GM23338 (cell line): ENCODE measurements at regions not wholly inside any gene's neighbourhood (a gene's known extent, or its start where the extent isn't known, plus 50 kb on each side); places are given as distances from the start of the nearest gene placed in this dataset.

Experiments used
- ATAC-seq: fragments of 200-7000 bp; cut with Tn5 transposase; 3 replicates; pipeline ENCODE4 v1.9.1; 2020
- DNase-seq: peaks from one replicate; pipeline ENCODE4 v3.0.0-alpha.2; 2015; ENCODE audit warnings: low spot score
- H2AFZ ChIP-seq: fragments of 200-600 bp; sonication (generic); 2 replicates; pipeline ENCODE4 v1.8.0; 2016; ENCODE audit warnings: antibody characterized with exemption, mild to moderate bottlenecking, moderate library complexity
- H3F3A ChIP-seq: fragments of 200-600 bp; sonication (generic); replicated peaks from 2 replicates; pipeline ENCODE4 v1.8.0; 2017; ENCODE audit warnings: antibody characterized with exemption, mixed run types, low read depth
- H3K27ac ChIP-seq: fragments of 200-600 bp; sonication (generic); 2 replicates; pipeline ENCODE4 v1.6.1; 2016; ENCODE audit warnings: low read depth
- H3K27me3 ChIP-seq: fragments of 200-600 bp; sonication (generic); 2 replicates; pipeline ENCODE4 v1.8.0; 2016; ENCODE audit warnings: mild to moderate bottlenecking, mixed run types, moderate library complexity; ENCODE audit not compliant: insufficient read depth
- H3K36me3 ChIP-seq: fragments of 200-600 bp; sonication (generic); 2 replicates; pipeline ENCODE4 v1.8.0; 2016; ENCODE audit warnings: mild to moderate bottlenecking; ENCODE audit not compliant: insufficient read depth
- H3K4me1 ChIP-seq: fragments of 200-600 bp; sonication (generic); 2 replicates; pipeline ENCODE4 v1.8.0; 2016; ENCODE audit warnings: mild to moderate bottlenecking, moderate library complexity; ENCODE audit not compliant: insufficient read depth
- H3K4me2 ChIP-seq: fragments of 200-600 bp; sonication (generic); 2 replicates; pipeline ENCODE4 v1.7.1; 2017; ENCODE audit warnings: mixed run types
- H3K4me3 ChIP-seq: fragments of 200-600 bp; sonication (generic); 2 replicates; pipeline ENCODE4 v1.6.1; 2016; ENCODE audit warnings: mixed run types
- H3K79me2 ChIP-seq: fragments of 200-600 bp; sonication (generic); replicated peaks from 2 replicates; pipeline ENCODE4 v1.8.0; 2017; ENCODE audit warnings: mild to moderate bottlenecking; ENCODE audit not compliant: insufficient read depth
- H3K9me2 ChIP-seq: fragments of 200-600 bp; sonication (generic); 2 replicates; pipeline ENCODE4 v1.8.0; 2017; ENCODE audit not compliant: insufficient read depth
- H4K20me1 ChIP-seq: fragments of 200-600 bp; sonication (generic); replicated peaks from 2 replicates; pipeline ENCODE4 v1.8.0; 2017; ENCODE audit warnings: mild to moderate bottlenecking; ENCODE audit not compliant: insufficient read depth
- H3K27ac Mint-ChIP-seq: 2 replicates; pipeline ENCODE4 v1.8.0; 2020; ENCODE audit warnings: inconsistent platforms, mild to moderate bottlenecking, moderate library complexity, mixed read lengths
- H3K27me3 Mint-ChIP-seq: 3 replicates; pipeline ENCODE4 v1.8.0; 2022; ENCODE audit warnings: low read depth, mild to moderate bottlenecking, moderate library complexity, mixed read lengths, inconsistent platforms; ENCODE audit not compliant: insufficient read depth, poor library complexity
- H3K36me3 Mint-ChIP-seq: 3 replicates; pipeline ENCODE4 v1.8.0; 2021; ENCODE audit warnings: low read depth, mild to moderate bottlenecking, inconsistent platforms, moderate library complexity, mixed read lengths
- H3K4me1 Mint-ChIP-seq: 3 replicates; pipeline ENCODE4 v1.8.0; 2020; ENCODE audit warnings: mild to moderate bottlenecking, inconsistent platforms, mixed read lengths
- H3K4me3 Mint-ChIP-seq: 3 replicates; pipeline ENCODE4 v1.8.0; 2021; ENCODE audit warnings: moderate library complexity, mild to moderate bottlenecking, inconsistent platforms, mixed read lengths
- H3K9me3 Mint-ChIP-seq: 3 replicates; pipeline ENCODE4 v1.8.0; 2020; ENCODE audit warnings: moderate library complexity, mild to moderate bottlenecking, inconsistent platforms, mixed read lengths
- CREB1 ChIP-seq: fragments of 250-450 bp; sonication (Bioruptor Pico); IDR thresholded peaks from 2 replicates; pipeline ENCODE4 v1.5.0; 2020; ENCODE audit warnings: low read depth, mild to moderate bottlenecking, moderate library complexity
- EZH2 ChIP-seq: fragments of 200-600 bp; sonication (generic); IDR thresholded peaks from one replicate; pipeline ENCODE4 v1.8.0; 2017; ENCODE audit warnings: antibody characterized with exemption, mild to moderate bottlenecking, low read depth; ENCODE audit not compliant: unreplicated experiment
- EZH2phosphoT487 ChIP-seq: fragments of 200-600 bp; sonication (generic); IDR thresholded peaks from one replicate; pipeline ENCODE4 v1.8.1; 2018; ENCODE audit warnings: antibody characterized with exemption; ENCODE audit not compliant: unreplicated experiment
- JUNB ChIP-seq: IDR thresholded peaks from one replicate; pipeline ENCODE4 v1.6.1; 2016; ENCODE audit warnings: antibody characterized with exemption; ENCODE audit not compliant: unreplicated experiment
- NANOG ChIP-seq: IDR thresholded peaks from 2 replicates; pipeline ENCODE4 v1.6.1; 2016; ENCODE audit warnings: antibody characterized with exemption, borderline replicate concordance
- POLR2AphosphoS5 ChIP-seq: IDR thresholded peaks from 2 replicates; pipeline ENCODE4 v1.6.1; 2016; ENCODE audit warnings: antibody characterized with exemption, low read depth
- STAT1 ChIP-seq: IDR thresholded peaks from one replicate; pipeline ENCODE4 v1.6.1; 2016; ENCODE audit warnings: antibody characterized with exemption; ENCODE audit not compliant: unreplicated experiment
- ZNF114 ChIP-seq: fragments of 250-450 bp; sonication (Bioruptor Pico); IDR thresholded peaks from 2 replicates; pipeline ENCODE4 v1.5.0; 2020; ENCODE audit warnings: mild to moderate bottlenecking, moderate library complexity
- ZNF331 ChIP-seq: fragments of 250-450 bp; sonication (Bioruptor Pico); IDR thresholded peaks from 2 replicates; pipeline ENCODE4 v1.5.0; 2020; ENCODE audit warnings: low read depth, mild to moderate bottlenecking, moderate library complexity
- TF ChIP-seq, protein P1 (sequence below): fragments of 250-450 bp; sonication (Bioruptor Pico); IDR thresholded peaks from 2 replicates; pipeline ENCODE4 v1.5.0; 2020; ENCODE audit warnings: mild to moderate bottlenecking, moderate library complexity
- TF ChIP-seq, protein P2 (sequence below): IDR thresholded peaks from 2 replicates; pipeline ENCODE4 v1.6.1; 2016; ENCODE audit warnings: antibody characterized with exemption
- TF ChIP-seq, protein P3 (sequence below): IDR thresholded peaks from one replicate; pipeline ENCODE4 v1.6.1; 2018; ENCODE audit warnings: antibody characterized with exemption; ENCODE audit not compliant: unreplicated experiment
- TF ChIP-seq, protein P4 (sequence below), 2 experiments: fragments of 200-600 bp in 1 of 2; sonication (generic) in 1 of 2; conservative IDR thresholded peaks; 2 replicates each; pipeline versions ENCODE4 v1.5.1 to v1.6.1; 2016 to 2017; ENCODE audit warnings: antibody characterized with exemption in 2 of 2, low read depth in 2 of 2, mild to moderate bottlenecking in 2 of 2, moderate library complexity in 1 of 2

DNA sequence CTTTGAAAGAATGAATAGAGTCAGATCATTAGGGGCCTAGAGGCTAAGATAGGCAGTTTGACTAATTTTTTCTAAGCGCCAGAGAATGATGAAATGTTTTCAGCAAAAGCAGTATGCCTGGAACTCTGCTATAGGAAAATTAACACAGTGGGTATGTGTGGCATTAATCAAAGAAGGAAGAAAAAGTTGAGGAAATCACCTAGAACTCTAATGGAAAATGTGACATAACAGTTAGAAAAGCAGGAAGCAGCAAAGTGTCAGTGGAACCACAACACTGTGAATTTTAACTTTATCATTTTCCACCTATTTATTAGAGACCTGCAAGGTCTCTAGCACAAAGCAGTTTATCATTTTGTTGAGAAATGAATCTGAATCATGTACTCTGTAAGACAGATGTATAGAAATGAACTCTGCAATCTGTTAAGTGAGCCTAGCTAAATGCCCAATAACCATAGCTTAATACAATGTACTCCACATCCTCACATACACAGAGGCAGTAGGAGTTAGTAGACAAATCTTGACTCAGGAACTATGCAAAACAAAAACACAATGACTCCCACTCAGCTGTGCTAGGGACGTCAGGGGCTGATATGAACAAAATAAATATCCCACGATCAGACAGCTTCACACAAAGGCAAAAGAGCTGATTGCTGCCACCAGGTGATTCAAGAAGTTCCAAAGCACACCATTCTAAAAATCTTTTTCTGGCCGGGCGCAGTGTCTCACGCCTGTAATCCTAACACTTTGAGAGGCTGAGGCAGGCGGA is 500.7 kb upstream of the NFIA start:
- peaks cover 12% of the 10 kb centered on the region; the same call in 2 of the 3 replicates for H3K36me3 Mint-ChIP-seq
- no peaks in the 10 kb centered on the region for H3K4me1 ChIP-seq
- no peak overlapping the region for H3K27ac Mint-ChIP-seq
- no peaks in the 10 kb centered on the region for H3F3A ChIP-seq
- no peaks in the 10 kb centered on the region for H3K27me3 Mint-ChIP-seq
- H3K9me3 Mint-ChIP-seq, result peaks cover 27% of the 10 kb centered on the region
- no peaks in the 10 kb centered on the region for H3K9me2 ChIP-seq
- H3K4me3 Mint-ChIP-seq, result no peak overlapping the region
- no peak for TF ChIP-seq POLR2AphosphoS5
- TF ChIP-seq, protein P1, sequence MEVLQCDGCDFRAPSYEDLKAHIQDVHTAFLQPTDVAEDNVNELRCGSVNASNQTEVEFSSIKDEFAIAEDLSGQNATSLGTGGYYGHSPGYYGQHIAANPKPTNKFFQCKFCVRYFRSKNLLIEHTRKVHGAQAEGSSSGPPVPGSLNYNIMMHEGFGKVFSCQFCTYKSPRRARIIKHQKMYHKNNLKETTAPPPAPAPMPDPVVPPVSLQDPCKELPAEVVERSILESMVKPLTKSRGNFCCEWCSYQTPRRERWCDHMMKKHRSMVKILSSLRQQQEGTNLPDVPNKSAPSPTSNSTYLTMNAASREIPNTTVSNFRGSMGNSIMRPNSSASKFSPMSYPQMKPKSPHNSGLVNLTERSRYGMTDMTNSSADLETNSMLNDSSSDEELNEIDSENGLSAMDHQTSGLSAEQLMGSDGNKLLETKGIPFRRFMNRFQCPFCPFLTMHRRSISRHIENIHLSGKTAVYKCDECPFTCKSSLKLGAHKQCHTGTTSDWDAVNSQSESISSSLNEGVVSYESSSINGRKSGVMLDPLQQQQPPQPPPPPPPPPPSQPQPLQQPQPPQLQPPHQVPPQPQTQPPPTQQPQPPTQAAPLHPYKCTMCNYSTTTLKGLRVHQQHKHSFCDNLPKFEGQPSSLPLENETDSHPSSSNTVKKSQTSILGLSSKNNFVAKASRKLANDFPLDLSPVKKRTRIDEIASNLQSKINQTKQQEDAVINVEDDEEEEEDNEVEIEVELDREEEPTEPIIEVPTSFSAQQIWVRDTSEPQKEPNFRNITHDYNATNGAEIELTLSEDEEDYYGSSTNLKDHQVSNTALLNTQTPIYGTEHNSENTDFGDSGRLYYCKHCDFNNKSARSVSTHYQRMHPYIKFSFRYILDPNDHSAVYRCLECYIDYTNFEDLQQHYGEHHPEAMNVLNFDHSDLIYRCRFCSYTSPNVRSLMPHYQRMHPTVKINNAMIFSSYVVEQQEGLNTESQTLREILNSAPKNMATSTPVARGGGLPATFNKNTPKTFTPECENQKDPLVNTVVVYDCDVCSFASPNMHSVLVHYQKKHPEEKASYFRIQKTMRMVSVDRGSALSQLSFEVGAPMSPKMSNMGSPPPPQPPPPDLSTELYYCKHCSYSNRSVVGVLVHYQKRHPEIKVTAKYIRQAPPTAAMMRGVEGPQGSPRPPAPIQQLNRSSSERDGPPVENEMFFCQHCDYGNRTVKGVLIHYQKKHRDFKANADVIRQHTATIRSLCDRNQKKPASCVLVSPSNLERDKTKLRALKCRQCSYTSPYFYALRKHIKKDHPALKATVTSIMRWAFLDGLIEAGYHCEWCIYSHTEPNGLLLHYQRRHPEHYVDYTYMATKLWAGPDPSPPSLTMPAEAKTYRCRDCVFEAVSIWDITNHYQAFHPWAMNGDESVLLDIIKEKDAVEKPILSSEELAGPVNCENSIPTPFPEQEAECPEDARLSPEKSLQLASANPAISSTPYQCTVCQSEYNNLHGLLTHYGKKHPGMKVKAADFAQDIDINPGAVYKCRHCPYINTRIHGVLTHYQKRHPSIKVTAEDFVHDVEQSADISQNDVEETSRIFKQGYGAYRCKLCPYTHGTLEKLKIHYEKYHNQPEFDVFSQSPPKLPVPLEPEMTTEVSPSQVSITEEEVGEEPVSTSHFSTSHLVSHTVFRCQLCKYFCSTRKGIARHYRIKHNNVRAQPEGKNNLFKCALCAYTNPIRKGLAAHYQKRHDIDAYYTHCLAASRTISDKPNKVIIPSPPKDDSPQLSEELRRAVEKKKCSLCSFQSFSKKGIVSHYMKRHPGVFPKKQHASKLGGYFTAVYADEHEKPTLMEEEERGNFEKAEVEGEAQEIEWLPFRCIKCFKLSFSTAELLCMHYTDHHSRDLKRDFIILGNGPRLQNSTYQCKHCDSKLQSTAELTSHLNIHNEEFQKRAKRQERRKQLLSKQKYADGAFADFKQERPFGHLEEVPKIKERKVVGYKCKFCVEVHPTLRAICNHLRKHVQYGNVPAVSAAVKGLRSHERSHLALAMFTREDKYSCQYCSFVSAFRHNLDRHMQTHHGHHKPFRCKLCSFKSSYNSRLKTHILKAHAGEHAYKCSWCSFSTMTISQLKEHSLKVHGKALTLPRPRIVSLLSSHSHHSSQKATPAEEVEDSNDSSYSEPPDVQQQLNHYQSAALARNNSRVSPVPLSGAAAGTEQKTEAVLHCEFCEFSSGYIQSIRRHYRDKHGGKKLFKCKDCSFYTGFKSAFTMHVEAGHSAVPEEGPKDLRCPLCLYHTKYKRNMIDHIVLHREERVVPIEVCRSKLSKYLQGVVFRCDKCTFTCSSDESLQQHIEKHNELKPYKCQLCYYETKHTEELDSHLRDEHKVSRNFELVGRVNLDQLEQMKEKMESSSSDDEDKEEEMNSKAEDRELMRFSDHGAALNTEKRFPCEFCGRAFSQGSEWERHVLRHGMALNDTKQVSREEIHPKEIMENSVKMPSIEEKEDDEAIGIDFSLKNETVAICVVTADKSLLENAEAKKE (CRISPR knock-in tag), result no peak
- no peak for TF ChIP-seq NANOG
- TF ChIP-seq, protein P2, sequence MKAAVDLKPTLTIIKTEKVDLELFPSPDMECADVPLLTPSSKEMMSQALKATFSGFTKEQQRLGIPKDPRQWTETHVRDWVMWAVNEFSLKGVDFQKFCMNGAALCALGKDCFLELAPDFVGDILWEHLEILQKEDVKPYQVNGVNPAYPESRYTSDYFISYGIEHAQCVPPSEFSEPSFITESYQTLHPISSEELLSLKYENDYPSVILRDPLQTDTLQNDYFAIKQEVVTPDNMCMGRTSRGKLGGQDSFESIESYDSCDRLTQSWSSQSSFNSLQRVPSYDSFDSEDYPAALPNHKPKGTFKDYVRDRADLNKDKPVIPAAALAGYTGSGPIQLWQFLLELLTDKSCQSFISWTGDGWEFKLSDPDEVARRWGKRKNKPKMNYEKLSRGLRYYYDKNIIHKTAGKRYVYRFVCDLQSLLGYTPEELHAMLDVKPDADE, result no peak
- TF ChIP-seq EZH2, result no peak
- TF ChIP-seq CREB1 (CRISPR knock-in tag), result no peak
- TF ChIP-seq, protein P3, sequence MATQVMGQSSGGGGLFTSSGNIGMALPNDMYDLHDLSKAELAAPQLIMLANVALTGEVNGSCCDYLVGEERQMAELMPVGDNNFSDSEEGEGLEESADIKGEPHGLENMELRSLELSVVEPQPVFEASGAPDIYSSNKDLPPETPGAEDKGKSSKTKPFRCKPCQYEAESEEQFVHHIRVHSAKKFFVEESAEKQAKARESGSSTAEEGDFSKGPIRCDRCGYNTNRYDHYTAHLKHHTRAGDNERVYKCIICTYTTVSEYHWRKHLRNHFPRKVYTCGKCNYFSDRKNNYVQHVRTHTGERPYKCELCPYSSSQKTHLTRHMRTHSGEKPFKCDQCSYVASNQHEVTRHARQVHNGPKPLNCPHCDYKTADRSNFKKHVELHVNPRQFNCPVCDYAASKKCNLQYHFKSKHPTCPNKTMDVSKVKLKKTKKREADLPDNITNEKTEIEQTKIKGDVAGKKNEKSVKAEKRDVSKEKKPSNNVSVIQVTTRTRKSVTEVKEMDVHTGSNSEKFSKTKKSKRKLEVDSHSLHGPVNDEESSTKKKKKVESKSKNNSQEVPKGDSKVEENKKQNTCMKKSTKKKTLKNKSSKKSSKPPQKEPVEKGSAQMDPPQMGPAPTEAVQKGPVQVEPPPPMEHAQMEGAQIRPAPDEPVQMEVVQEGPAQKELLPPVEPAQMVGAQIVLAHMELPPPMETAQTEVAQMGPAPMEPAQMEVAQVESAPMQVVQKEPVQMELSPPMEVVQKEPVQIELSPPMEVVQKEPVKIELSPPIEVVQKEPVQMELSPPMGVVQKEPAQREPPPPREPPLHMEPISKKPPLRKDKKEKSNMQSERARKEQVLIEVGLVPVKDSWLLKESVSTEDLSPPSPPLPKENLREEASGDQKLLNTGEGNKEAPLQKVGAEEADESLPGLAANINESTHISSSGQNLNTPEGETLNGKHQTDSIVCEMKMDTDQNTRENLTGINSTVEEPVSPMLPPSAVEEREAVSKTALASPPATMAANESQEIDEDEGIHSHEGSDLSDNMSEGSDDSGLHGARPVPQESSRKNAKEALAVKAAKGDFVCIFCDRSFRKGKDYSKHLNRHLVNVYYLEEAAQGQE, result no peak
- no peak for TF ChIP-seq EZH2phosphoT487
- TF ChIP-seq, protein P4, sequence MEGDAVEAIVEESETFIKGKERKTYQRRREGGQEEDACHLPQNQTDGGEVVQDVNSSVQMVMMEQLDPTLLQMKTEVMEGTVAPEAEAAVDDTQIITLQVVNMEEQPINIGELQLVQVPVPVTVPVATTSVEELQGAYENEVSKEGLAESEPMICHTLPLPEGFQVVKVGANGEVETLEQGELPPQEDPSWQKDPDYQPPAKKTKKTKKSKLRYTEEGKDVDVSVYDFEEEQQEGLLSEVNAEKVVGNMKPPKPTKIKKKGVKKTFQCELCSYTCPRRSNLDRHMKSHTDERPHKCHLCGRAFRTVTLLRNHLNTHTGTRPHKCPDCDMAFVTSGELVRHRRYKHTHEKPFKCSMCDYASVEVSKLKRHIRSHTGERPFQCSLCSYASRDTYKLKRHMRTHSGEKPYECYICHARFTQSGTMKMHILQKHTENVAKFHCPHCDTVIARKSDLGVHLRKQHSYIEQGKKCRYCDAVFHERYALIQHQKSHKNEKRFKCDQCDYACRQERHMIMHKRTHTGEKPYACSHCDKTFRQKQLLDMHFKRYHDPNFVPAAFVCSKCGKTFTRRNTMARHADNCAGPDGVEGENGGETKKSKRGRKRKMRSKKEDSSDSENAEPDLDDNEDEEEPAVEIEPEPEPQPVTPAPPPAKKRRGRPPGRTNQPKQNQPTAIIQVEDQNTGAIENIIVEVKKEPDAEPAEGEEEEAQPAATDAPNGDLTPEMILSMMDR (conservative IDR thresholded peaks at IDR 0.05; ENCODE audit: low read depth in 2 of 2), result no peak
- no peak for TF ChIP-seq ZNF114
- no peak for TF ChIP-seq STAT1
- no peak for TF ChIP-seq JUNB
- TF ChIP-seq ZNF331 (CRISPR knock-in tag), result no peak
- H3K4me2 ChIP-seq, result no peak overlapping the region
- no peak overlapping the region for H3K27ac ChIP-seq
- no peaks in the 10 kb centered on the region for H3K36me3 ChIP-seq
- no peaks in the 10 kb centered on the region for H3K4me1 Mint-ChIP-seq
- no peak overlapping the region for H3K4me3 ChIP-seq
- ATAC-seq (no peak), DNase-seq (no peak)
- no peaks in the 10 kb centered on the region for H3K79me2 ChIP-seq
- no peaks in the 10 kb centered on the region for H3K27me3 ChIP-seq
- H4K20me1 ChIP-seq, result no peaks in the 10 kb centered on the region
- no peak overlapping the region for H2AFZ ChIP-seq
